MCF 10A (cell line): ENCODE measurements at regions not wholly inside any gene's neighbourhood (a gene's known extent, or its start where the extent isn't known, plus 50 kb on each side); places are given as distances from the start of the nearest gene placed in this dataset.

Experiments used
- BruUV-seq: library from RNA; stranded (reverse); fragments of 400-500 nt; replicated peaks from 2 replicates; lab custom pipeline; 2021; lab: Mats Ljungman, UMichigan
- CTCF ChIA-PET: fragments of 300-600 bp; sonication (Branson Sonifier 250); formaldehyde crosslinking; extraction: SDS; loops from one replicate; lab custom pipeline; 2021; ENCODE audit warnings: antibody characterized with exemption, inconsistent platforms; lab: Yijun Ruan, JAX
- POLR2A ChIA-PET: fragments of 300-600, 350-650 bp; sonication (Branson Sonifier 250); formaldehyde crosslinking; extraction: SDS; loops from one replicate; lab custom pipeline; 2020; ENCODE audit warnings: antibody characterized with exemption, inconsistent platforms; lab: Yijun Ruan, JAX
- DNase-seq: peaks from one replicate; pipeline ENCODE4 v3.0.0-alpha.2; 2018; ENCODE audit not compliant: unreplicated experiment
- H3K27ac Mint-ChIP-seq: one replicate; pipeline ENCODE4 v1.8.0; 2022; ENCODE audit warnings: mild to moderate bottlenecking, low read depth, mixed read lengths; ENCODE audit not compliant: unreplicated experiment
- H3K27me3 Mint-ChIP-seq: one replicate; pipeline ENCODE4 v1.8.0; 2022; ENCODE audit warnings: mixed read lengths; ENCODE audit not compliant: insufficient read depth, unreplicated experiment
- H3K36me3 Mint-ChIP-seq: one replicate; pipeline ENCODE4 v1.8.0; 2022; ENCODE audit warnings: mild to moderate bottlenecking, moderate library complexity, mixed read lengths; ENCODE audit not compliant: insufficient read depth, unreplicated experiment
- H3K4me1 Mint-ChIP-seq: one replicate; pipeline ENCODE4 v1.8.0; 2022; ENCODE audit warnings: mixed read lengths; ENCODE audit not compliant: insufficient read depth, unreplicated experiment
- H3K4me3 Mint-ChIP-seq: one replicate; pipeline ENCODE4 v1.8.0; 2022; ENCODE audit warnings: mild to moderate bottlenecking, moderate library complexity, mixed read lengths; ENCODE audit not compliant: unreplicated experiment
- H3K9me3 Mint-ChIP-seq: one replicate; pipeline ENCODE4 v1.8.0; 2022; ENCODE audit warnings: mixed read lengths; ENCODE audit not compliant: unreplicated experiment
- intact Hi-C: fragments of 100-400 bp; cut with micrococcal nuclease; formaldehyde crosslinking; loops from 2 replicates; pipeline ENCODE4 v1.14.1; 2022
- TF ChIP-seq, protein P1 (sequence below): fragments of 200-600 bp; IDR thresholded peaks from one replicate; pipeline ENCODE4 v1.8.0; 2022; ENCODE audit warnings: antibody characterized with exemption, mild to moderate bottlenecking; ENCODE audit not compliant: unreplicated experiment

DNA sequence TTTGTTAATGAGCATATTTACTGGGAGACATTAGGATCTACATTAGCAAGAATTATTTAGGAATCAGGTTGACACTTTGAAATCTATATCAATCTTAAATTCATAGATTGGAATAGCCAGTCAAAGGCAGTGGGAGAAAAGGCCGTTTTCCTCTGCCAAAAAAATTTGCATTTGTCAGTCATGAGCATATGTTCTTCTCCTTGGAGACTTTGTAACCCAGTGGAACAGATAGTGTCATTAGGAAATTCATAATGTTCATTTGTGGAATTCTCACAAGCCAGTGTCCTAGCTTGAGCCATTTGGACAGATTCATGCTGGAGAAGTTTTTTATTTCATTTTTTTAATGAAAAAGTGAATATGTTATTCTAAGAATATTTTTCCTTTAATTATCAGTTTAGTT is 260.1 kb downstream of the OXSM start:
- BruUV-seq, result no TSS peak
- CTCF ChIA-PET, result no interaction called here
- no peaks in the 10 kb centered on the region for H3K4me1 Mint-ChIP-seq
- no peak overlapping the region for H3K4me3 Mint-ChIP-seq
- intact Hi-C loops, result no loop called here
- no peak for DNase-seq
- POLR2A ChIA-PET, result no interaction called here
- TF ChIP-seq, protein P1, sequence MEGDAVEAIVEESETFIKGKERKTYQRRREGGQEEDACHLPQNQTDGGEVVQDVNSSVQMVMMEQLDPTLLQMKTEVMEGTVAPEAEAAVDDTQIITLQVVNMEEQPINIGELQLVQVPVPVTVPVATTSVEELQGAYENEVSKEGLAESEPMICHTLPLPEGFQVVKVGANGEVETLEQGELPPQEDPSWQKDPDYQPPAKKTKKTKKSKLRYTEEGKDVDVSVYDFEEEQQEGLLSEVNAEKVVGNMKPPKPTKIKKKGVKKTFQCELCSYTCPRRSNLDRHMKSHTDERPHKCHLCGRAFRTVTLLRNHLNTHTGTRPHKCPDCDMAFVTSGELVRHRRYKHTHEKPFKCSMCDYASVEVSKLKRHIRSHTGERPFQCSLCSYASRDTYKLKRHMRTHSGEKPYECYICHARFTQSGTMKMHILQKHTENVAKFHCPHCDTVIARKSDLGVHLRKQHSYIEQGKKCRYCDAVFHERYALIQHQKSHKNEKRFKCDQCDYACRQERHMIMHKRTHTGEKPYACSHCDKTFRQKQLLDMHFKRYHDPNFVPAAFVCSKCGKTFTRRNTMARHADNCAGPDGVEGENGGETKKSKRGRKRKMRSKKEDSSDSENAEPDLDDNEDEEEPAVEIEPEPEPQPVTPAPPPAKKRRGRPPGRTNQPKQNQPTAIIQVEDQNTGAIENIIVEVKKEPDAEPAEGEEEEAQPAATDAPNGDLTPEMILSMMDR, result no peak
- no peaks in the 10 kb centered on the region for H3K27me3 Mint-ChIP-seq
- H3K9me3 Mint-ChIP-seq, result no peaks in the 10 kb centered on the region
- no peak overlapping the region for H3K27ac Mint-ChIP-seq
- no peaks in the 10 kb centered on the region for H3K36me3 Mint-ChIP-seq

DNA sequence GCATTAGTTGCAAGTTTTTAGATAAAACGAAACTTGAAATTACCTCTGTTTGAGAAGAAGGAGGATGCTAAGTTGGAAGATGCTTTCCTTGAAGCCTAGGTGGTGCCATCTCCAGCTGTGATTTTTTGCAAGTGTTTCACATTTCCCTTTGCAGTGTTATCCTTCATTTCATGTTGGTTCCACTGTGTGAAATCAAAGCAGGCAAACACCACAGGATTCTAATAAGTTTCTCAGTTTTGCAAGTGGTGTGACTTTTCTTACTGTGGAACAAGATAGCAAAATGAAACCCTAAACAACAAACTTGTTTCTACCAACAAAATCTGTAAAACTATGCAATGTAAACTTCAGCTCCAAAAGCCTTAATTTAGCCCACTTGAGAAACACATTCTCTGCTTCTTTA is 260.9 kb downstream of the OXSM start:
- H3K27ac Mint-ChIP-seq, result no peak overlapping the region
- H3K27me3 Mint-ChIP-seq, result no peaks in the 10 kb centered on the region
- no peak overlapping the region for H3K4me3 Mint-ChIP-seq
- POLR2A ChIA-PET, result no interaction called here
- no peaks in the 10 kb centered on the region for H3K36me3 Mint-ChIP-seq
- no TSS peak for BruUV-seq
- H3K4me1 Mint-ChIP-seq, result no peaks in the 10 kb centered on the region
- CTCF ChIA-PET, result no interaction called here
- no peak for DNase-seq
- H3K9me3 Mint-ChIP-seq, result no peaks in the 10 kb centered on the region
- intact Hi-C loops, result no loop called here
- TF ChIP-seq, protein P1, result no peak

DNA sequence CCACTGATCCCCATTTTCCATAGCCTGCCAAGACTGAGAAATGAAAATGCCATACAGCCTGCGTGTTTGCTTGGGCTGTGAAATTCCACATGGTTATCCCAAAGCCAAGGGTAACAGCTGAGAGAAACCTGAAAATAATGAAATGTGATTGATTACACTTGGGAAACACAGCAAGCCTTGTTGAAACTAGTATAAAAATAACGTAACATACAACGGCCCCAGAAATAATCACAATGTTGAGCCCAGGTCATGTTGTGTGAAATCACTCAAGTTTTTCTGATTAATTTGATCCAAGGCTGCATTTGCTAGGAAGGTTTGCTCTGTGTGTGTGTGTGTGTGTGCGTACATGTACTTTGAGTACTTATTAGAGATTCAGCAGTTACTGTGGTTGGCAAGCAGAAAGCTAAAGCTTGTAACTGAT is 269.0 kb downstream of the OXSM start:
- H3K9me3 Mint-ChIP-seq, result no peaks in the 10 kb centered on the region
- no peaks in the 10 kb centered on the region for H3K4me1 Mint-ChIP-seq
- no peaks in the 10 kb centered on the region for H3K36me3 Mint-ChIP-seq
- TF ChIP-seq, protein P1, result no peak
- H3K27me3 Mint-ChIP-seq, result no peaks in the 10 kb centered on the region
- CTCF ChIA-PET, result no interaction called here
- no peak overlapping the region for H3K4me3 Mint-ChIP-seq
- BruUV-seq, result no TSS peak
- DNase-seq, result no peak
- intact Hi-C loops, result no loop called here
- no peak overlapping the region for H3K27ac Mint-ChIP-seq
- POLR2A ChIA-PET, result no interaction called here

DNA sequence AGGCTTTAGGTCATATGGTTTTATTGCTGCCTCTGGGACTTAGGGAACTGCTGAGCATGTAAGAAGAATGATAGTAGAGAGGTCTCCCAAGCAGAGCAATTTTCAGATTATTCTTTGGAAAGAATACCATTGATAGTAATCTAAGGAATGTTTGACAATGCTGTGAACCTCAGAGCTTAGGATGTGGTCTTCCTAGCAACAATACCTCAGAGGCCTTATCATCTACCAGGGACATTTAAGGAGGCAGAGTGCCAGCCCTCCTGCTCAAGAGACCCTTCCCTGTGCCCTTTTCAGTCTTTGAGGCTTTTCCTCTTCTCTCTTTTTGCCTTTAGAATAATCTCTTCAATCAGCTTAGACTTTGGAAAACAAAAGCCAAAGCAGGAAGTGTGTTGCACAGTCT is 272.1 kb downstream of the OXSM start:
- no peak for DNase-seq
- CTCF ChIA-PET, result interaction anchor here (0.6 to 0.7 kb wide), 2 partner anchors 651 to 1858 kb away, joined by 3 read pairs; no protein-coding TSS in a partner anchor
- POLR2A ChIA-PET, result no interaction called here
- no peaks in the 10 kb centered on the region for H3K9me3 Mint-ChIP-seq
- H3K27me3 Mint-ChIP-seq, result no peaks in the 10 kb centered on the region
- H3K4me1 Mint-ChIP-seq, result no peaks in the 10 kb centered on the region
- intact Hi-C loops, result loop anchor here (5.0 kb wide), 1 partner anchor 1055 kb away; no protein-coding TSS in a partner anchor
- no TSS peak for BruUV-seq
- no peak overlapping the region for H3K4me3 Mint-ChIP-seq
- no peaks in the 10 kb centered on the region for H3K36me3 Mint-ChIP-seq
- TF ChIP-seq, protein P1, result no peak
- H3K27ac Mint-ChIP-seq, result no peak overlapping the region
